ENCODE measurements at regions not wholly inside any gene's neighbourhood (a gene's known extent, or its start where the extent isn't known, plus 50 kb on each side); places are given as distances from the start of the nearest gene placed in this dataset.

DNA sequence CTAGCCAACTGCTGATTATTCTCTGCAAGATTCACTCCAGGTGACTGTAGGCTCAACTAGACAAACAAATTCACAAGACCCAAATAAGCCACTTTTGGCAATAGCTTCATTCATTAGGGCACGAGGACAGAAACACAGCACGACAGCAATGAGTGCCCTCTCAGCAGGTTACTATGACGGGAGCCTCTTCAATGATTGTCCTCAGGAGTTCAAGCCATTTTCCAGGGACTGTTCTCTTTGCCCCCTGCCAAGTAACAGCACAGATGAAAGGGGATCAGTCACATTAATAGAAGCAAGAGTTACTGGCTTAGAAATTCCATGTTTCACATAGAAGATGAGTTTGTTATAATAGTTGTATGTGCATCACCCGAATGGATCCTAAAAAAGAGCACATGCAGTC lies 712.2 kb downstream of the CDH8 start:
- DNase-seq, result no peak
- Histone ChIP-seq H4K20me1 (ENCODE audit: insufficient read depth, low read length) (no peaks in the 10 kb centered on the region), H3K27ac (ENCODE audit: low read length) (no peak overlapping the region), H3K4me1 (ENCODE audit: low read length) (no peaks in the 10 kb centered on the region), H3F3A (ENCODE audit: insufficient read depth, low read length) (no peaks in the 10 kb centered on the region), H3K9me3 (replicated peaks; ENCODE audit: insufficient read depth, low read length) (no peaks in the 10 kb centered on the region), H3K79me2 (ENCODE audit: low read length) (no peaks in the 10 kb centered on the region), H3K9ac (ENCODE audit: low read length) (no peak overlapping the region), H3K4me3 (ENCODE audit: low read length) (no peak overlapping the region), H3K27me3 (replicated peaks; ENCODE audit: insufficient read depth, low read length) (no peaks in the 10 kb centered on the region), H2AFZ (ENCODE audit: low read length) (no peak overlapping the region), H3K36me3 (replicated peaks; ENCODE audit: insufficient read depth, low read length) (no peaks in the 10 kb centered on the region), H3K4me2 (ENCODE audit: low read depth, low read length) (no peak overlapping the region), H3K9me2 (replicated peaks; ENCODE audit: insufficient read depth, low read length) (no peaks in the 10 kb centered on the region)
- TF ChIP-seq EZH2phosphoT487 (IDR thresholded peaks at IDR 0.05; ENCODE audit: low read length), result no peak

DNA sequence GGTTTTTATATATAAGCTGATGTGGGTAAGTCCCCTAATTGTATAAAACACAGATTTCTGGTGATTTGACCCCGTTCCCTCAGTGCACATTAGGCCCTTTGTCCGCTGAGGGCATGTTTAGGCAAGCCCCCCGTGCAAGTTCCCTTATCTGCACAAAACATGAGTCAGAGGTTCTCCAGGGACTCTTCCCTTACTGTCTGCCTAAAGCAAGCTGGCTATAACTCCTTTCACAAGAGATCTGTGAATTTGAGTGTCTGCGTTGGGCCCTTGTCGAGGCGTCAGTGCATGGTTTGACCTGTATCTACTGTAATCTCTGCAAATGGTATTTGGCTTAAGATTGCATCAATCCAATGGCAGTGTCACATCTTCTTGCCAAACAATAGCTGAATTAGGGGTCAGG lies 712.8 kb downstream of the CDH8 start:
- no peaks in the 10 kb centered on the region for H3K9me2 ChIP-seq (replicated peaks; ENCODE audit: insufficient read depth, low read length)
- H3K4me1 ChIP-seq (ENCODE audit: low read length), result no peaks in the 10 kb centered on the region
- TF ChIP-seq EZH2 (optimal IDR thresholded peaks at IDR 0.05; ENCODE audit: low read depth, low read length) (no peak), EZH2phosphoT487 (IDR thresholded peaks at IDR 0.05; ENCODE audit: low read length) (no peak)
- TF ChIP-seq, protein P1, sequence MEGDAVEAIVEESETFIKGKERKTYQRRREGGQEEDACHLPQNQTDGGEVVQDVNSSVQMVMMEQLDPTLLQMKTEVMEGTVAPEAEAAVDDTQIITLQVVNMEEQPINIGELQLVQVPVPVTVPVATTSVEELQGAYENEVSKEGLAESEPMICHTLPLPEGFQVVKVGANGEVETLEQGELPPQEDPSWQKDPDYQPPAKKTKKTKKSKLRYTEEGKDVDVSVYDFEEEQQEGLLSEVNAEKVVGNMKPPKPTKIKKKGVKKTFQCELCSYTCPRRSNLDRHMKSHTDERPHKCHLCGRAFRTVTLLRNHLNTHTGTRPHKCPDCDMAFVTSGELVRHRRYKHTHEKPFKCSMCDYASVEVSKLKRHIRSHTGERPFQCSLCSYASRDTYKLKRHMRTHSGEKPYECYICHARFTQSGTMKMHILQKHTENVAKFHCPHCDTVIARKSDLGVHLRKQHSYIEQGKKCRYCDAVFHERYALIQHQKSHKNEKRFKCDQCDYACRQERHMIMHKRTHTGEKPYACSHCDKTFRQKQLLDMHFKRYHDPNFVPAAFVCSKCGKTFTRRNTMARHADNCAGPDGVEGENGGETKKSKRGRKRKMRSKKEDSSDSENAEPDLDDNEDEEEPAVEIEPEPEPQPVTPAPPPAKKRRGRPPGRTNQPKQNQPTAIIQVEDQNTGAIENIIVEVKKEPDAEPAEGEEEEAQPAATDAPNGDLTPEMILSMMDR (IDR thresholded peaks at IDR 0.05; ENCODE audit: low read length), result no peak
- no peak overlapping the region for H3K4me2 ChIP-seq (ENCODE audit: low read depth, low read length)
- H3K79me2 ChIP-seq (ENCODE audit: low read length), result no peaks in the 10 kb centered on the region
- no peak overlapping the region for H3K27ac ChIP-seq (ENCODE audit: low read length)
- H3K9ac ChIP-seq (ENCODE audit: low read length), result no peak overlapping the region
- no peak overlapping the region for H2AFZ ChIP-seq (ENCODE audit: low read length)
- no peaks in the 10 kb centered on the region for H4K20me1 ChIP-seq (ENCODE audit: insufficient read depth, low read length)
- H3K36me3 ChIP-seq (replicated peaks; ENCODE audit: insufficient read depth, low read length), result no peaks in the 10 kb centered on the region
- no peak overlapping the region for H3K4me3 ChIP-seq (ENCODE audit: low read length)
- H3K27me3 ChIP-seq (replicated peaks; ENCODE audit: insufficient read depth, low read length), result no peaks in the 10 kb centered on the region
- no peak for DNase-seq
- H3K9me3 ChIP-seq (replicated peaks; ENCODE audit: insufficient read depth, low read length), result 0 out of 2 replicates have a peak, but pooled peaks cover 1% of the 10 kb centered on the region
- no peaks in the 10 kb centered on the region for H3F3A ChIP-seq (ENCODE audit: insufficient read depth, low read length)

DNA sequence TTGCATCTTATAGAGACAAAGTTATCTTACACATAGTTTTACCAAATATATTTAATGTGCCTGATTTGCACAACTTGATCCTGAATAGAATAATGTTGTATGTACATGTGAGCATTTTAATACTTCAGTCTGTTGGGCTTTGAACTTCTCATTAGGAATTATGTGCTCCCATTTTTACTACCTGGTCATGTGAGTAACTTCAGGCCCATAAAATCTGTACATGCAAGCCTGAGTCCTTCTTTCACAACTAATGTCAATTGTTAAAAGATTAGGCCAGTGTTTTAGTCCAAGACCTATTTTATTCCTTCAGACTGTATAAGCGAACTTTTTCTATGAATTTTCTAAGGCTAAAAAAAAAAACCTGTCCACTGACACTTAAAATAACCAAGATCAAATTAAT lies 715.4 kb downstream of the CDH8 start:
- Histone ChIP-seq H3K4me1 (ENCODE audit: low read length) (no peaks in the 10 kb centered on the region), H3K27ac (ENCODE audit: low read length) (no peak overlapping the region), H3K79me2 (ENCODE audit: low read length) (no peaks in the 10 kb centered on the region), H3K4me2 (ENCODE audit: low read depth, low read length) (no peak overlapping the region), H3F3A (ENCODE audit: insufficient read depth, low read length) (no peaks in the 10 kb centered on the region), H3K4me3 (ENCODE audit: low read length) (no peak overlapping the region), H3K9ac (ENCODE audit: low read length) (no peak overlapping the region), H3K27me3 (replicated peaks; ENCODE audit: insufficient read depth, low read length) (no peaks in the 10 kb centered on the region), H3K36me3 (replicated peaks; ENCODE audit: insufficient read depth, low read length) (no peaks in the 10 kb centered on the region), H4K20me1 (ENCODE audit: insufficient read depth, low read length) (no peaks in the 10 kb centered on the region), H3K9me2 (replicated peaks; ENCODE audit: insufficient read depth, low read length) (no peaks in the 10 kb centered on the region), H2AFZ (ENCODE audit: low read length) (no peak overlapping the region), H3K9me3 (replicated peaks; ENCODE audit: insufficient read depth, low read length) (0 out of 2 replicates have a peak, but pooled peaks cover 3% of the 10 kb centered on the region)
- TF ChIP-seq, protein P1 (IDR thresholded peaks at IDR 0.05; ENCODE audit: low read length), result no peak
- no peak for TF ChIP-seq EZH2 (optimal IDR thresholded peaks at IDR 0.05; ENCODE audit: low read depth, low read length)
- no peak for TF ChIP-seq EZH2phosphoT487 (IDR thresholded peaks at IDR 0.05; ENCODE audit: low read length)
- no peak for DNase-seq

DNA sequence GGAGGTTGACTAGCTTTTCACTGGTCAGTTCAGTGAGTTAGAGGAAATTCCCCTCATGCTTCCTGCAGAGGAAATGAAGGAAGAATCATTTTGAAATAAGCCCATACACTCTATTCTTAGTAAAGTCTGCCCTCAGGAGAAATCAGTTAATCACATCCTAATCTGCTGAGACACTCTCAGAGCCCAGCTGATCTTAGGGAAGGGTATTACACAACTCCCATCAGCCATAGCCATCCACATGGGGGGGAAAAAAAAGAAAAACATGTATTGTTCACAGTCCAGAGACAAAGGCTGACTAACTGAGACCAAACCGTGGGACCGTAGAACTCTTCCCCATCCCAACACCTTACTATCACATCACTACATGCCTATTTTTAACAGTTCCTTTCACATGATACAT lies 722.3 kb downstream of the CDH8 start:
- H3K27ac ChIP-seq (ENCODE audit: low read length), result no peak overlapping the region
- no peak overlapping the region for H2AFZ ChIP-seq (ENCODE audit: low read length)
- H3K4me2 ChIP-seq (ENCODE audit: low read depth, low read length), result no peak overlapping the region
- peaks cover 3% of the 10 kb centered on the region; the same call in 1 of the 2 replicates for H3K9me3 ChIP-seq (replicated peaks; ENCODE audit: insufficient read depth, low read length)
- H3K36me3 ChIP-seq (replicated peaks; ENCODE audit: insufficient read depth, low read length), result no peaks in the 10 kb centered on the region
- H3K4me3 ChIP-seq (ENCODE audit: low read length), result no peak overlapping the region
- H3K27me3 ChIP-seq (replicated peaks; ENCODE audit: insufficient read depth, low read length), result no peaks in the 10 kb centered on the region
- no peaks in the 10 kb centered on the region for H3F3A ChIP-seq (ENCODE audit: insufficient read depth, low read length)
- no peaks in the 10 kb centered on the region for H3K79me2 ChIP-seq (ENCODE audit: low read length)
- H3K4me1 ChIP-seq (ENCODE audit: low read length), result no peaks in the 10 kb centered on the region
- DNase-seq, result no peak
- no peaks in the 10 kb centered on the region for H3K9me2 ChIP-seq (replicated peaks; ENCODE audit: insufficient read depth, low read length)
- no peak overlapping the region for H3K9ac ChIP-seq (ENCODE audit: low read length)
- no peak for TF ChIP-seq EZH2phosphoT487 (IDR thresholded peaks at IDR 0.05; ENCODE audit: low read length)
- TF ChIP-seq EZH2 (optimal IDR thresholded peaks at IDR 0.05; ENCODE audit: low read depth, low read length), result no peak
- H4K20me1 ChIP-seq (ENCODE audit: insufficient read depth, low read length), result no peaks in the 10 kb centered on the region
